SK-N-SH (cell line): ENCODE measurements at regions not wholly inside any gene's neighbourhood (a gene's known extent, or its start where the extent isn't known, plus 50 kb on each side); places are given as distances from the start of the nearest gene placed in this dataset.

Experiments
- CTCF ChIA-PET: fragments of 300-600, 350-600 bp; formaldehyde crosslinking; extraction: SDS; loops from one replicate; lab custom pipeline; 2021; lab: Yijun Ruan, JAX
- POLR2A ChIA-PET: fragments of 350-600 bp; sonication (Branson Sonifier 250); formaldehyde crosslinking; extraction: SDS; loops from one replicate; lab custom pipeline; 2020; ENCODE audit warnings: antibody characterized with exemption, inconsistent platforms; lab: Yijun Ruan, JAX
- DNase-seq: peaks from one replicate; pipeline ENCODE4 v3.0.0; 2012
- H2AFZ ChIP-seq: fragments of 200-600 bp; sonication (generic); 2 replicates; pipeline ENCODE4 v1.8.1; 2016; ENCODE audit warnings: antibody characterized with exemption, mild to moderate bottlenecking, low read depth
- H3F3A ChIP-seq: fragments of 200-600 bp; sonication (generic); replicated peaks from 2 replicates; pipeline ENCODE3; 2016; ENCODE audit warnings: antibody characterized with exemption, mild to moderate bottlenecking; ENCODE audit not compliant: insufficient read depth
- H3K27ac ChIP-seq, 2 experiments: fragments of 200-500 bp in 1 of 2; fragments of 200-600 bp in 1 of 2; sonication (Bioruptor generic) in 1 of 2; sonication (generic), shearing (Covaris generic) in 1 of 2; 2 replicates each; pipeline versions ENCODE4 v1.5.1 to v1.6.1; 2014 to 2016; ENCODE audit warnings: low read depth in 2 of 2, inconsistent platforms in 1 of 2, low read length in 1 of 2, mild to moderate bottlenecking in 1 of 2, mixed read lengths in 1 of 2
- H3K27me3 ChIP-seq: fragments of 200-600 bp; sonication (generic), shearing (Covaris generic); 2 replicates; pipeline ENCODE4 v1.6.1; 2016; ENCODE audit warnings: mixed run types; ENCODE audit not compliant: insufficient read depth
- H3K36me3 ChIP-seq, 2 experiments: fragments of 200-500 bp in 1 of 2; fragments of 200-600 bp in 1 of 2; sonication (Bioruptor generic) in 1 of 2; sonication (generic) in 1 of 2; replicated peaks in 1 of 2; 2 replicates each; pipeline versions ENCODE3 to v1.5.1; 2014 to 2016; ENCODE audit warnings: low read length in 1 of 2, mild to moderate bottlenecking in 1 of 2; ENCODE audit not compliant: insufficient read depth in 2 of 2, control insufficient read depth in 1 of 2
- H3K4me1 ChIP-seq, 2 experiments: fragments of 200-500 bp in 1 of 2; fragments of 200-600 bp in 1 of 2; sonication (Bioruptor generic) in 1 of 2; sonication (generic), shearing (Covaris generic) in 1 of 2; 2 replicates each; pipeline versions ENCODE4 v1.5.1 to v1.6.1; 2014 to 2016; ENCODE audit warnings: low read depth in 1 of 2, low read length in 1 of 2, mixed run types in 1 of 2; ENCODE audit not compliant: insufficient read depth in 2 of 2, control insufficient read depth in 1 of 2
- H3K4me2 ChIP-seq: fragments of 200-600 bp; sonication (generic), shearing (Covaris generic); 2 replicates; pipeline ENCODE4 v1.6.1; 2017; ENCODE audit warnings: mixed run types
- H3K4me3 ChIP-seq, 2 experiments: fragments of 200-500 bp in 1 of 2; fragments of 200-600 bp in 1 of 2; sonication (Bioruptor generic) in 1 of 2; sonication (generic), shearing (Covaris generic) in 1 of 2; 2 replicates each; pipeline versions ENCODE4 v1.5.1 to v1.8.1; 2014 to 2016; ENCODE audit warnings: low read depth in 2 of 2, inconsistent platforms in 1 of 2, low read length in 1 of 2, mild to moderate bottlenecking in 1 of 2, mixed read lengths in 1 of 2, moderate library complexity in 1 of 2
- H3K79me2 ChIP-seq: fragments of 200-600 bp; sonication (generic); 2 replicates; pipeline ENCODE4 v1.8.1; 2017; ENCODE audit warnings: mild to moderate bottlenecking; ENCODE audit not compliant: insufficient read depth
- H3K9ac ChIP-seq: fragments of 200-600 bp; sonication (generic); 2 replicates; pipeline ENCODE4 v1.6.1; 2017; ENCODE audit warnings: mixed run types
- H3K9me2 ChIP-seq: fragments of 200-600 bp; sonication (generic); 2 replicates; pipeline ENCODE4 v1.6.1; 2017; ENCODE audit warnings: mixed run types
- H3K9me3 ChIP-seq: fragments of 200-600 bp; sonication (generic); 2 replicates; pipeline ENCODE4 v1.6.1; 2017; ENCODE audit warnings: mixed run types, mild to moderate bottlenecking, moderate library complexity
- H4K20me1 ChIP-seq: fragments of 200-600 bp; sonication (generic); 2 replicates; pipeline ENCODE4 v1.6.1; 2017; ENCODE audit warnings: mild to moderate bottlenecking, mixed run types; ENCODE audit not compliant: insufficient read depth
- CHD2 ChIP-seq: fragments of 150-350 bp; IDR thresholded peaks from 2 replicates; pipeline ENCODE4 v1.6.1; 2018; ENCODE audit warnings: low read length; ENCODE audit not compliant: partially characterized antibody
- ELF1 ChIP-seq: IDR thresholded peaks from 2 replicates; pipeline ENCODE4 v1.4.0; 2012
- FOSL2 ChIP-seq: IDR thresholded peaks from 2 replicates; pipeline ENCODE4 v1.4.0; 2012; ENCODE audit warnings: low read depth, mild to moderate bottlenecking, moderate library complexity, borderline replicate concordance
- JUND ChIP-seq: IDR thresholded peaks from 2 replicates; pipeline ENCODE4 v1.4.0; 2012
- MXI1 ChIP-seq: IDR thresholded peaks from 2 replicates; pipeline ENCODE4 v1.6.1; 2012; ENCODE audit warnings: mild to moderate bottlenecking, low read depth, low read length, improper control_type of control experiment
- NFIC ChIP-seq: IDR thresholded peaks from 2 replicates; pipeline ENCODE4 v1.4.0; 2012; ENCODE audit warnings: borderline replicate concordance
- POLR2AphosphoS5 ChIP-seq: IDR thresholded peaks from 2 replicates; pipeline ENCODE4 v1.6.1; 2012; ENCODE audit warnings: low read depth, low read length
- RAD21 ChIP-seq: IDR thresholded peaks from 2 replicates; pipeline ENCODE4 v1.6.1; 2012; ENCODE audit warnings: mild to moderate bottlenecking, low read length
- RCOR1 ChIP-seq: fragments of 150-350 bp; IDR thresholded peaks from 2 replicates; pipeline ENCODE4 v1.6.1; 2017; ENCODE audit warnings: antibody characterized with exemption, low read length
- RFX5 ChIP-seq: IDR thresholded peaks from 2 replicates; pipeline ENCODE4 v1.6.1; 2012; ENCODE audit warnings: mild to moderate bottlenecking, improper control_type of control experiment, low read length
- RXRA ChIP-seq: IDR thresholded peaks from 2 replicates; pipeline ENCODE4 v1.4.0; 2012; ENCODE audit warnings: low read depth, mild to moderate bottlenecking, borderline replicate concordance
- TCF12 ChIP-seq: IDR thresholded peaks from 2 replicates; pipeline ENCODE4 v1.4.0; 2012
- TEAD4 ChIP-seq: IDR thresholded peaks from 2 replicates; pipeline ENCODE4 v1.4.0; 2012; ENCODE audit warnings: mild to moderate bottlenecking, borderline replicate concordance; ENCODE audit not compliant: insufficient read depth
- WGBS: methylation state at CpG from one replicate; pipeline ENCODE4 v1.1.6; 2017; ENCODE audit warnings: low lambda C conversion rate; 5-methylcytosine and 5-hydroxymethylcytosine counted together
- TF ChIP-seq, protein P1 (sequence below): fragments of 150-350 bp; IDR thresholded peaks from 2 replicates; pipeline ENCODE4 v1.6.1; 2017; ENCODE audit warnings: antibody characterized with exemption, low read length, low read depth, borderline replicate concordance
- TF ChIP-seq, protein P2 (sequence below): IDR thresholded peaks from 2 replicates; pipeline ENCODE4 v1.4.0; 2012; ENCODE audit warnings: low read depth, borderline replicate concordance
- TF ChIP-seq, protein P3 (sequence below): fragments of 150-350 bp; IDR thresholded peaks from 2 replicates; pipeline ENCODE4 v1.6.1; 2016; ENCODE audit warnings: mild to moderate bottlenecking, low read depth, low read length
- TF ChIP-seq, protein P4 (sequence below): IDR thresholded peaks from 2 replicates; pipeline ENCODE4; 2012
- TF ChIP-seq, protein P5 (sequence below): IDR thresholded peaks from 2 replicates; pipeline ENCODE4 v1.6.1; 2012; ENCODE audit warnings: mild to moderate bottlenecking, low read depth, low read length, moderate library complexity

DNA sequence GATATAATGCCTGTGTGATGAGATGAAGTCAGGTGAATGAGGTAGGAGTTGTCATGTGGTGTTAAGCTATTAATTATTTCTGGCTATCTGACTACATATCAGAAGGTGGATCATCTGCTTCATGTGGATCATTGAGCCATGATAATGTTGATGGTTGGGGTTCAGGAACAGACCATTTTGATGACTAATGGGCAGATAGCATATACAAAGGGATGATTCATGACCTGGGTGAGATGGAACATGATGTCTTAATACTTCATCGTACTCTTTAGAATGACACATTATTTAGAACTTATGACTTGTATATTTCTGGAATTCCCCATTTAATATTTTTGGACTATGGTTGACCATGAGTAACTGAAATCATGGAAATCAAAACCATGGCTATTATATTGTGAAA is 155.1 kb downstream of the OR13A1 start:
- Histone ChIP-seq H3K4me1 (no peaks in the 10 kb centered on the region), H3K4me3 (no peak overlapping the region), H3K9me2 (no peaks in the 10 kb centered on the region), H3F3A (no peaks in the 10 kb centered on the region), H3K9ac (no peak overlapping the region), H4K20me1 (no peaks in the 10 kb centered on the region), H3K27me3 (no peaks in the 10 kb centered on the region), H3K4me2 (no peak overlapping the region), H3K9me3 (no peaks in the 10 kb centered on the region), H2AFZ (no peak overlapping the region), H3K36me3 (no peaks in the 10 kb centered on the region), H3K27ac (no peak overlapping the region), H3K79me2 (no peaks in the 10 kb centered on the region)
- TF ChIP-seq RXRA (no peak), JUND (no peak), RFX5 (no peak), ELF1 (no peak), TCF12 (no peak), FOSL2 (no peak), RCOR1 (no peak), CHD2 (no peak), TEAD4 (no peak), RAD21 (no peak), MXI1 (no peak), POLR2AphosphoS5 (no peak), NFIC (no peak)
- TF ChIP-seq, protein P1, sequence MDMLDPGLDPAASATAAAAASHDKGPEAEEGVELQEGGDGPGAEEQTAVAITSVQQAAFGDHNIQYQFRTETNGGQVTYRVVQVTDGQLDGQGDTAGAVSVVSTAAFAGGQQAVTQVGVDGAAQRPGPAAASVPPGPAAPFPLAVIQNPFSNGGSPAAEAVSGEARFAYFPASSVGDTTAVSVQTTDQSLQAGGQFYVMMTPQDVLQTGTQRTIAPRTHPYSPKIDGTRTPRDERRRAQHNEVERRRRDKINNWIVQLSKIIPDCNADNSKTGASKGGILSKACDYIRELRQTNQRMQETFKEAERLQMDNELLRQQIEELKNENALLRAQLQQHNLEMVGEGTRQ = no peak
- TF ChIP-seq, protein P2, sequence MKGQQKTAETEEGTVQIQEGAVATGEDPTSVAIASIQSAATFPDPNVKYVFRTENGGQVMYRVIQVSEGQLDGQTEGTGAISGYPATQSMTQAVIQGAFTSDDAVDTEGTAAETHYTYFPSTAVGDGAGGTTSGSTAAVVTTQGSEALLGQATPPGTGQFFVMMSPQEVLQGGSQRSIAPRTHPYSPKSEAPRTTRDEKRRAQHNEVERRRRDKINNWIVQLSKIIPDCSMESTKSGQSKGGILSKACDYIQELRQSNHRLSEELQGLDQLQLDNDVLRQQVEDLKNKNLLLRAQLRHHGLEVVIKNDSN = no peak
- TF ChIP-seq, protein P3, sequence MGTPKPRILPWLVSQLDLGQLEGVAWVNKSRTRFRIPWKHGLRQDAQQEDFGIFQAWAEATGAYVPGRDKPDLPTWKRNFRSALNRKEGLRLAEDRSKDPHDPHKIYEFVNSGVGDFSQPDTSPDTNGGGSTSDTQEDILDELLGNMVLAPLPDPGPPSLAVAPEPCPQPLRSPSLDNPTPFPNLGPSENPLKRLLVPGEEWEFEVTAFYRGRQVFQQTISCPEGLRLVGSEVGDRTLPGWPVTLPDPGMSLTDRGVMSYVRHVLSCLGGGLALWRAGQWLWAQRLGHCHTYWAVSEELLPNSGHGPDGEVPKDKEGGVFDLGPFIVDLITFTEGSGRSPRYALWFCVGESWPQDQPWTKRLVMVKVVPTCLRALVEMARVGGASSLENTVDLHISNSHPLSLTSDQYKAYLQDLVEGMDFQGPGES = no peak
- TF ChIP-seq, protein P4, sequence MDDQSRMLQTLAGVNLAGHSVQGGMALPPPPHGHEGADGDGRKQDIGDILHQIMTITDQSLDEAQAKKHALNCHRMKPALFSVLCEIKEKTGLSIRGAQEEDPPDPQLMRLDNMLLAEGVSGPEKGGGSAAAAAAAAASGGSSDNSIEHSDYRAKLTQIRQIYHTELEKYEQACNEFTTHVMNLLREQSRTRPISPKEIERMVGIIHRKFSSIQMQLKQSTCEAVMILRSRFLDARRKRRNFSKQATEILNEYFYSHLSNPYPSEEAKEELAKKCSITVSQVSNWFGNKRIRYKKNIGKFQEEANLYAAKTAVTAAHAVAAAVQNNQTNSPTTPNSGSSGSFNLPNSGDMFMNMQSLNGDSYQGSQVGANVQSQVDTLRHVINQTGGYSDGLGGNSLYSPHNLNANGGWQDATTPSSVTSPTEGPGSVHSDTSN = no peak
- TF ChIP-seq, protein P5, sequence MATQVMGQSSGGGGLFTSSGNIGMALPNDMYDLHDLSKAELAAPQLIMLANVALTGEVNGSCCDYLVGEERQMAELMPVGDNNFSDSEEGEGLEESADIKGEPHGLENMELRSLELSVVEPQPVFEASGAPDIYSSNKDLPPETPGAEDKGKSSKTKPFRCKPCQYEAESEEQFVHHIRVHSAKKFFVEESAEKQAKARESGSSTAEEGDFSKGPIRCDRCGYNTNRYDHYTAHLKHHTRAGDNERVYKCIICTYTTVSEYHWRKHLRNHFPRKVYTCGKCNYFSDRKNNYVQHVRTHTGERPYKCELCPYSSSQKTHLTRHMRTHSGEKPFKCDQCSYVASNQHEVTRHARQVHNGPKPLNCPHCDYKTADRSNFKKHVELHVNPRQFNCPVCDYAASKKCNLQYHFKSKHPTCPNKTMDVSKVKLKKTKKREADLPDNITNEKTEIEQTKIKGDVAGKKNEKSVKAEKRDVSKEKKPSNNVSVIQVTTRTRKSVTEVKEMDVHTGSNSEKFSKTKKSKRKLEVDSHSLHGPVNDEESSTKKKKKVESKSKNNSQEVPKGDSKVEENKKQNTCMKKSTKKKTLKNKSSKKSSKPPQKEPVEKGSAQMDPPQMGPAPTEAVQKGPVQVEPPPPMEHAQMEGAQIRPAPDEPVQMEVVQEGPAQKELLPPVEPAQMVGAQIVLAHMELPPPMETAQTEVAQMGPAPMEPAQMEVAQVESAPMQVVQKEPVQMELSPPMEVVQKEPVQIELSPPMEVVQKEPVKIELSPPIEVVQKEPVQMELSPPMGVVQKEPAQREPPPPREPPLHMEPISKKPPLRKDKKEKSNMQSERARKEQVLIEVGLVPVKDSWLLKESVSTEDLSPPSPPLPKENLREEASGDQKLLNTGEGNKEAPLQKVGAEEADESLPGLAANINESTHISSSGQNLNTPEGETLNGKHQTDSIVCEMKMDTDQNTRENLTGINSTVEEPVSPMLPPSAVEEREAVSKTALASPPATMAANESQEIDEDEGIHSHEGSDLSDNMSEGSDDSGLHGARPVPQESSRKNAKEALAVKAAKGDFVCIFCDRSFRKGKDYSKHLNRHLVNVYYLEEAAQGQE = no peak
- no peak for DNase-seq
- POLR2A ChIA-PET = no interaction called here
- CTCF ChIA-PET = no interaction called here
- 0% methylated on average over 1 of the region's 1 CpG for WGBS
